B cell (primary cell): ENCODE measurements at regions not wholly inside any gene's neighbourhood (a gene's known extent, or its start where the extent isn't known, plus 50 kb on each side); places are given as distances from the start of the nearest gene placed in this dataset.

Source experiments
- EZH2 ChIP-seq: IDR thresholded peaks from 2 replicates; pipeline ENCODE4 v1.6.1; 2012; ENCODE audit warnings: borderline replicate concordance, low read depth, mild to moderate bottlenecking, moderate library complexity, low read length; ENCODE audit not compliant: insufficient read depth, poor library complexity, severe bottlenecking
- TF ChIP-seq, protein P1 (sequence below): fragments of 200-600 bp; IDR thresholded peaks from one replicate; pipeline ENCODE4 v1.8.0; 2022; ENCODE audit warnings: antibody characterized with exemption, mild to moderate bottlenecking

DNA sequence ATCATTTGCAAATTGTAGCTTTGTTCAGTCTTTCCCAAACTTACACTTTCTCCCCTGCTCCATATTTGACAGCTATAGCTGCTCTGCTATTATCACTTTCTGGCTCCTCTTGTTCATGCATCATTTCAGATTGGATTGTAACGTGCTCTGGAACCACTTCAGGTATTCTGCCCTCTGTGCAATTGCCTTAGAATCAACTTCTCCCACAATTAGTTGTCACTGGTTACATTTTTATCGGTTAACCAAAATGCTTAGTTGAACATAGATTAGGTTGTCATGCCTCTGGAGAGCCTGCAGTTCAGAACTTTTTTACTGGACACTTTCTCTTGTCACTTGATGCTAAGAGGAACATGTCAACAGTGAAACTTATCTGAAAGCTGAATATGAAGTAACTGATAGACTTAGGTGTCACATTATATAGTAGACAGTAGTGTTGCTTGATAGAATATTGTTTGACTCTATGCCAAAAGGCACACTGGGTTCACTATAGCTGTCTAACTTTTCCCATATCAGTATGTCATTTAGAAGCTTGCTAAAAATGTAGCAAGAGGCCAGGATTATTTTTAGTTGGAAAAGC lies 127.7 kb upstream of the PTPRK start:
- TF ChIP-seq, protein P1, sequence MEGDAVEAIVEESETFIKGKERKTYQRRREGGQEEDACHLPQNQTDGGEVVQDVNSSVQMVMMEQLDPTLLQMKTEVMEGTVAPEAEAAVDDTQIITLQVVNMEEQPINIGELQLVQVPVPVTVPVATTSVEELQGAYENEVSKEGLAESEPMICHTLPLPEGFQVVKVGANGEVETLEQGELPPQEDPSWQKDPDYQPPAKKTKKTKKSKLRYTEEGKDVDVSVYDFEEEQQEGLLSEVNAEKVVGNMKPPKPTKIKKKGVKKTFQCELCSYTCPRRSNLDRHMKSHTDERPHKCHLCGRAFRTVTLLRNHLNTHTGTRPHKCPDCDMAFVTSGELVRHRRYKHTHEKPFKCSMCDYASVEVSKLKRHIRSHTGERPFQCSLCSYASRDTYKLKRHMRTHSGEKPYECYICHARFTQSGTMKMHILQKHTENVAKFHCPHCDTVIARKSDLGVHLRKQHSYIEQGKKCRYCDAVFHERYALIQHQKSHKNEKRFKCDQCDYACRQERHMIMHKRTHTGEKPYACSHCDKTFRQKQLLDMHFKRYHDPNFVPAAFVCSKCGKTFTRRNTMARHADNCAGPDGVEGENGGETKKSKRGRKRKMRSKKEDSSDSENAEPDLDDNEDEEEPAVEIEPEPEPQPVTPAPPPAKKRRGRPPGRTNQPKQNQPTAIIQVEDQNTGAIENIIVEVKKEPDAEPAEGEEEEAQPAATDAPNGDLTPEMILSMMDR = no peak
- no peak for TF ChIP-seq EZH2
